WTC11 (cell line): ENCODE measurements at regions not wholly inside any gene's neighbourhood (a gene's known extent, or its start where the extent isn't known, plus 50 kb on each side); places are given as distances from the start of the nearest gene placed in this dataset.

Experiments used
- ATAC-seq: fragments of 200-7000 bp; cut with Tn5 transposase; 2 replicates; pipeline ENCODE4 v1.10.0; 2021; ENCODE audit warnings: mild to moderate bottlenecking, moderate library complexity
- CTCF ChIA-PET: fragments of 300-600 bp; sonication (Branson Sonifier 250); formaldehyde crosslinking; loops from one replicate; lab custom pipeline; 2021; ENCODE audit warnings: antibody characterized with exemption; lab: Charles Lee
- POLR2A ChIA-PET: fragments of 350-600 bp; sonication (Branson Sonifier 250); formaldehyde crosslinking; loops from one replicate; lab custom pipeline; 2021; ENCODE audit warnings: antibody characterized with exemption; lab: Charles Lee
- DNase-seq: peaks from one replicate; pipeline ENCODE4 v3.0.0; 2021; ENCODE audit warnings: low spot score
- H3K27ac Mint-ChIP-seq: 2 replicates; pipeline ENCODE4 v1.8.0; 2021; ENCODE audit warnings: mixed read lengths
- H3K27me3 Mint-ChIP-seq: 2 replicates; pipeline ENCODE4 v1.8.0; 2021; ENCODE audit warnings: low read depth, mild to moderate bottlenecking, moderate library complexity, mixed read lengths
- H3K36me3 Mint-ChIP-seq: 2 replicates; pipeline ENCODE4 v1.8.0; 2021; ENCODE audit warnings: mixed read lengths
- H3K4me1 Mint-ChIP-seq: 2 replicates; pipeline ENCODE4 v1.8.0; 2022; ENCODE audit warnings: mixed read lengths
- H3K4me3 Mint-ChIP-seq: 2 replicates; pipeline ENCODE4 v1.8.0; 2021; ENCODE audit warnings: mild to moderate bottlenecking, moderate library complexity, mixed read lengths
- H3K9me3 Mint-ChIP-seq: 2 replicates; pipeline ENCODE4 v1.8.0; 2021; ENCODE audit warnings: mixed read lengths
- ATF1 ChIP-seq: sonication (generic); formaldehyde crosslinking; IDR thresholded peaks from 2 replicates; pipeline ENCODE4 v1.8.1; 2023; ENCODE audit warnings: mild to moderate bottlenecking, moderate library complexity, missing genetic modification reagents
- EMX1 ChIP-seq: fragments of 250-450 bp; sonication (Bioruptor Pico); IDR thresholded peaks from 2 replicates; pipeline ENCODE4 v1.8.0; 2021; ENCODE audit warnings: mild to moderate bottlenecking
- RORB ChIP-seq: fragments of 250-450 bp; sonication (Bioruptor Pico); IDR thresholded peaks from 2 replicates; pipeline ENCODE4 v1.9.0; 2021; ENCODE audit warnings: mild to moderate bottlenecking
- ZNF219 ChIP-seq: sonication (generic); formaldehyde crosslinking; IDR thresholded peaks from 2 replicates; pipeline ENCODE4 v1.8.0; 2023; ENCODE audit warnings: missing genetic modification reagents, mild to moderate bottlenecking, borderline replicate concordance
- ZNF317 ChIP-seq: sonication (generic); formaldehyde crosslinking; IDR thresholded peaks from 2 replicates; pipeline ENCODE4 v1.8.1; 2023; ENCODE audit warnings: low read depth, mild to moderate bottlenecking, moderate library complexity, missing genetic modification reagents, borderline replicate concordance
- TF ChIP-seq, protein P1 (sequence below): fragments of 200-600 bp; IDR thresholded peaks from 2 replicates; pipeline ENCODE4 v1.8.0; 2022; ENCODE audit warnings: antibody characterized with exemption
- TF ChIP-seq, protein P2 (sequence below): fragments of 250-450 bp; sonication (Bioruptor Pico); IDR thresholded peaks from 2 replicates; pipeline ENCODE4 v1.9.0; 2021; ENCODE audit warnings: moderate library complexity, mild to moderate bottlenecking, inconsistent platforms, borderline replicate concordance
- TF ChIP-seq, protein P3 (sequence below): sonication (generic); formaldehyde crosslinking; IDR thresholded peaks from 2 replicates; pipeline ENCODE4 v1.8.1; 2022; ENCODE audit warnings: mild to moderate bottlenecking, missing genetic modification reagents, moderate library complexity, borderline replicate concordance
- TF ChIP-seq, protein P4 (sequence below): sonication (generic); formaldehyde crosslinking; IDR thresholded peaks from 2 replicates; pipeline ENCODE4 v1.8.0; 2023; ENCODE audit warnings: mild to moderate bottlenecking, missing genetic modification reagents
- TF ChIP-seq, protein P5 (sequence below): sonication (generic); formaldehyde crosslinking; IDR thresholded peaks from 2 replicates; pipeline ENCODE4 v1.8.0; 2023; ENCODE audit warnings: missing genetic modification reagents, mild to moderate bottlenecking, borderline replicate concordance
- TF ChIP-seq, protein P6 (sequence below): fragments of 250-450 bp; sonication (Bioruptor Pico); IDR thresholded peaks from 2 replicates; pipeline ENCODE4 v1.9.0; 2021; ENCODE audit warnings: mild to moderate bottlenecking

DNA sequence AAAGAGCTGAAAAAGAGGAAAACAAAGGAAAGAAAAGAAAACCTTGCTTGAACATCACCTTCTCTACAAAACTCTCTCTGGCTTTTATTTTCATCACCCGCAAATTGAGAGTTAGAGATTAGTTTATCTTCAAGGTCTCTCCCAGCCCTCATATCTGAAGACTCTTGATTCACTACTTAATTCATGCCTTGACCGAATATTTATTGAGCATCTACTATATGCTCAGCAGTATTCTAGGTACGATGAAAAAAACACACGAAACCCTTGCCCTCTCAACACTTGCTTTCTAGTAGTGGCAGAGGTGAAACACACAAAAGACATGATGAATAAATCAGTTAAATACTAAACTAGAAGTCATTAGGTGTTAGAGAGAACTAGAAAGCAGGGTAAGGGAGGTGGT is 150.6 kb upstream of the CADM1 start (continued):
- TF ChIP-seq, protein P1, sequence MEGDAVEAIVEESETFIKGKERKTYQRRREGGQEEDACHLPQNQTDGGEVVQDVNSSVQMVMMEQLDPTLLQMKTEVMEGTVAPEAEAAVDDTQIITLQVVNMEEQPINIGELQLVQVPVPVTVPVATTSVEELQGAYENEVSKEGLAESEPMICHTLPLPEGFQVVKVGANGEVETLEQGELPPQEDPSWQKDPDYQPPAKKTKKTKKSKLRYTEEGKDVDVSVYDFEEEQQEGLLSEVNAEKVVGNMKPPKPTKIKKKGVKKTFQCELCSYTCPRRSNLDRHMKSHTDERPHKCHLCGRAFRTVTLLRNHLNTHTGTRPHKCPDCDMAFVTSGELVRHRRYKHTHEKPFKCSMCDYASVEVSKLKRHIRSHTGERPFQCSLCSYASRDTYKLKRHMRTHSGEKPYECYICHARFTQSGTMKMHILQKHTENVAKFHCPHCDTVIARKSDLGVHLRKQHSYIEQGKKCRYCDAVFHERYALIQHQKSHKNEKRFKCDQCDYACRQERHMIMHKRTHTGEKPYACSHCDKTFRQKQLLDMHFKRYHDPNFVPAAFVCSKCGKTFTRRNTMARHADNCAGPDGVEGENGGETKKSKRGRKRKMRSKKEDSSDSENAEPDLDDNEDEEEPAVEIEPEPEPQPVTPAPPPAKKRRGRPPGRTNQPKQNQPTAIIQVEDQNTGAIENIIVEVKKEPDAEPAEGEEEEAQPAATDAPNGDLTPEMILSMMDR: no peak
- TF ChIP-seq, protein P2, sequence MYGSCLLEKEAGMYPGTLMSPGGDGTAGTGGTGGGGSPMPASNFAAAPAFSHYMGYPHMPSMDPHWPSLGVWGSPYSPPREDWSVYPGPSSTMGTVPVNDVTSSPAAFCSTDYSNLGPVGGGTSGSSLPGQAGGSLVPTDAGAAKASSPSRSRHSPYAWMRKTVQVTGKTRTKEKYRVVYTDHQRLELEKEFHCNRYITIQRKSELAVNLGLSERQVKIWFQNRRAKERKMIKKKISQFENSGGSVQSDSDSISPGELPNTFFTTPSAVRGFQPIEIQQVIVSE (CRISPR knock-in tag): no peak
- TF ChIP-seq, protein P3, sequence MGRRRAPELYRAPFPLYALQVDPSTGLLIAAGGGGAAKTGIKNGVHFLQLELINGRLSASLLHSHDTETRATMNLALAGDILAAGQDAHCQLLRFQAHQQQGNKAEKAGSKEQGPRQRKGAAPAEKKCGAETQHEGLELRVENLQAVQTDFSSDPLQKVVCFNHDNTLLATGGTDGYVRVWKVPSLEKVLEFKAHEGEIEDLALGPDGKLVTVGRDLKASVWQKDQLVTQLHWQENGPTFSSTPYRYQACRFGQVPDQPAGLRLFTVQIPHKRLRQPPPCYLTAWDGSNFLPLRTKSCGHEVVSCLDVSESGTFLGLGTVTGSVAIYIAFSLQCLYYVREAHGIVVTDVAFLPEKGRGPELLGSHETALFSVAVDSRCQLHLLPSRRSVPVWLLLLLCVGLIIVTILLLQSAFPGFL: no peak
- TF ChIP-seq, protein P4, sequence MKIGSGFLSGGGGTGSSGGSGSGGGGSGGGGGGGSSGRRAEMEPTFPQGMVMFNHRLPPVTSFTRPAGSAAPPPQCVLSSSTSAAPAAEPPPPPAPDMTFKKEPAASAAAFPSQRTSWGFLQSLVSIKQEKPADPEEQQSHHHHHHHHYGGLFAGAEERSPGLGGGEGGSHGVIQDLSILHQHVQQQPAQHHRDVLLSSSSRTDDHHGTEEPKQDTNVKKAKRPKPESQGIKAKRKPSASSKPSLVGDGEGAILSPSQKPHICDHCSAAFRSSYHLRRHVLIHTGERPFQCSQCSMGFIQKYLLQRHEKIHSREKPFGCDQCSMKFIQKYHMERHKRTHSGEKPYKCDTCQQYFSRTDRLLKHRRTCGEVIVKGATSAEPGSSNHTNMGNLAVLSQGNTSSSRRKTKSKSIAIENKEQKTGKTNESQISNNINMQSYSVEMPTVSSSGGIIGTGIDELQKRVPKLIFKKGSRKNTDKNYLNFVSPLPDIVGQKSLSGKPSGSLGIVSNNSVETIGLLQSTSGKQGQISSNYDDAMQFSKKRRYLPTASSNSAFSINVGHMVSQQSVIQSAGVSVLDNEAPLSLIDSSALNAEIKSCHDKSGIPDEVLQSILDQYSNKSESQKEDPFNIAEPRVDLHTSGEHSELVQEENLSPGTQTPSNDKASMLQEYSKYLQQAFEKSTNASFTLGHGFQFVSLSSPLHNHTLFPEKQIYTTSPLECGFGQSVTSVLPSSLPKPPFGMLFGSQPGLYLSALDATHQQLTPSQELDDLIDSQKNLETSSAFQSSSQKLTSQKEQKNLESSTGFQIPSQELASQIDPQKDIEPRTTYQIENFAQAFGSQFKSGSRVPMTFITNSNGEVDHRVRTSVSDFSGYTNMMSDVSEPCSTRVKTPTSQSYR (CRISPR knock-in tag): no peak
- TF ChIP-seq, all 79 proteins: peak for 0

DNA sequence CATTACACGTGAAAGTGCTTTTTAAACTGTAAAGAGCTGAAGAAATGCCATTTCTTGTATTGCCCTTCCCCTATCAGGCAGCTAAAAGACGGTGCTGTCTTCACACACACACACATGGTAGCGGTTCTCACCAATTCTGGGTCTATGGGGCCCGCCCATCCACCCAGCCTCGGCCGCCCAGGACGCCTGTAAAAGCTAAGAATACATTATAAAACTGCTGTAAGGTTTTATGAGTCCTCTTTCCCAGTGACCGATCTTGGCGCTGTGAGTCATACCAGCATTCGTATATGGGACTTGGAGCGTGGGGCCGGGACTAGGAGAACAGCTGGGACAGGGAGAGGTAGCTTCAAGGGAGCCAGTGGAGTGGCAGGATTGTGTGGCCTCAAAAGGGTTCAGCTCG is 149.7 kb upstream of the CADM1 start:
- no peak for DNase-seq
- ATAC-seq: no peak
- Mint-ChIP-seq H3K4me1 (peaks cover 23% of the 10 kb centered on the region), H3K27ac (no peak overlapping the region), H3K27me3 (peaks cover 44% of the 10 kb centered on the region), H3K9me3 (no peaks in the 10 kb centered on the region), H3K36me3 (no peaks in the 10 kb centered on the region), H3K4me3 (no peak overlapping the region)
- ChIA-PET POLR2A (no interaction called here), CTCF (interaction anchor here (1.2 kb wide), 1 partner anchor 25 kb away, joined by 4 read pairs; no protein-coding TSS in a partner anchor)
- TF ChIP-seq ZNF317 (CRISPR knock-in tag) (no peak), ZNF219 (CRISPR knock-in tag) (no peak), EMX1 (CRISPR knock-in tag) (no peak), ATF1 (CRISPR knock-in tag) (no peak), RORB (CRISPR knock-in tag) (no peak)
- TF ChIP-seq, protein P5, sequence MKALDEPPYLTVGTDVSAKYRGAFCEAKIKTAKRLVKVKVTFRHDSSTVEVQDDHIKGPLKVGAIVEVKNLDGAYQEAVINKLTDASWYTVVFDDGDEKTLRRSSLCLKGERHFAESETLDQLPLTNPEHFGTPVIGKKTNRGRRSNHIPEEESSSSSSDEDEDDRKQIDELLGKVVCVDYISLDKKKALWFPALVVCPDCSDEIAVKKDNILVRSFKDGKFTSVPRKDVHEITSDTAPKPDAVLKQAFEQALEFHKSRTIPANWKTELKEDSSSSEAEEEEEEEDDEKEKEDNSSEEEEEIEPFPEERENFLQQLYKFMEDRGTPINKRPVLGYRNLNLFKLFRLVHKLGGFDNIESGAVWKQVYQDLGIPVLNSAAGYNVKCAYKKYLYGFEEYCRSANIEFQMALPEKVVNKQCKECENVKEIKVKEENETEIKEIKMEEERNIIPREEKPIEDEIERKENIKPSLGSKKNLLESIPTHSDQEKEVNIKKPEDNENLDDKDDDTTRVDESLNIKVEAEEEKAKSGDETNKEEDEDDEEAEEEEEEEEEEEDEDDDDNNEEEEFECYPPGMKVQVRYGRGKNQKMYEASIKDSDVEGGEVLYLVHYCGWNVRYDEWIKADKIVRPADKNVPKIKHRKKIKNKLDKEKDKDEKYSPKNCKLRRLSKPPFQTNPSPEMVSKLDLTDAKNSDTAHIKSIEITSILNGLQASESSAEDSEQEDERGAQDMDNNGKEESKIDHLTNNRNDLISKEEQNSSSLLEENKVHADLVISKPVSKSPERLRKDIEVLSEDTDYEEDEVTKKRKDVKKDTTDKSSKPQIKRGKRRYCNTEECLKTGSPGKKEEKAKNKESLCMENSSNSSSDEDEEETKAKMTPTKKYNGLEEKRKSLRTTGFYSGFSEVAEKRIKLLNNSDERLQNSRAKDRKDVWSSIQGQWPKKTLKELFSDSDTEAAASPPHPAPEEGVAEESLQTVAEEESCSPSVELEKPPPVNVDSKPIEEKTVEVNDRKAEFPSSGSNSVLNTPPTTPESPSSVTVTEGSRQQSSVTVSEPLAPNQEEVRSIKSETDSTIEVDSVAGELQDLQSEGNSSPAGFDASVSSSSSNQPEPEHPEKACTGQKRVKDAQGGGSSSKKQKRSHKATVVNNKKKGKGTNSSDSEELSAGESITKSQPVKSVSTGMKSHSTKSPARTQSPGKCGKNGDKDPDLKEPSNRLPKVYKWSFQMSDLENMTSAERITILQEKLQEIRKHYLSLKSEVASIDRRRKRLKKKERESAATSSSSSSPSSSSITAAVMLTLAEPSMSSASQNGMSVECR: no peak
- TF ChIP-seq, protein P6, sequence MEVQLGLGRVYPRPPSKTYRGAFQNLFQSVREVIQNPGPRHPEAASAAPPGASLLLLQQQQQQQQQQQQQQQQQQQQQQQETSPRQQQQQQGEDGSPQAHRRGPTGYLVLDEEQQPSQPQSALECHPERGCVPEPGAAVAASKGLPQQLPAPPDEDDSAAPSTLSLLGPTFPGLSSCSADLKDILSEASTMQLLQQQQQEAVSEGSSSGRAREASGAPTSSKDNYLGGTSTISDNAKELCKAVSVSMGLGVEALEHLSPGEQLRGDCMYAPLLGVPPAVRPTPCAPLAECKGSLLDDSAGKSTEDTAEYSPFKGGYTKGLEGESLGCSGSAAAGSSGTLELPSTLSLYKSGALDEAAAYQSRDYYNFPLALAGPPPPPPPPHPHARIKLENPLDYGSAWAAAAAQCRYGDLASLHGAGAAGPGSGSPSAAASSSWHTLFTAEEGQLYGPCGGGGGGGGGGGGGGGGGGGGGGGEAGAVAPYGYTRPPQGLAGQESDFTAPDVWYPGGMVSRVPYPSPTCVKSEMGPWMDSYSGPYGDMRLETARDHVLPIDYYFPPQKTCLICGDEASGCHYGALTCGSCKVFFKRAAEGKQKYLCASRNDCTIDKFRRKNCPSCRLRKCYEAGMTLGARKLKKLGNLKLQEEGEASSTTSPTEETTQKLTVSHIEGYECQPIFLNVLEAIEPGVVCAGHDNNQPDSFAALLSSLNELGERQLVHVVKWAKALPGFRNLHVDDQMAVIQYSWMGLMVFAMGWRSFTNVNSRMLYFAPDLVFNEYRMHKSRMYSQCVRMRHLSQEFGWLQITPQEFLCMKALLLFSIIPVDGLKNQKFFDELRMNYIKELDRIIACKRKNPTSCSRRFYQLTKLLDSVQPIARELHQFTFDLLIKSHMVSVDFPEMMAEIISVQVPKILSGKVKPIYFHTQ (CRISPR knock-in tag): no peak
